ENCODE measurements at regions not wholly inside any gene's neighbourhood (a gene's known extent, or its start where the extent isn't known, plus 50 kb on each side); places are given as distances from the start of the nearest gene placed in this dataset.

DNA sequence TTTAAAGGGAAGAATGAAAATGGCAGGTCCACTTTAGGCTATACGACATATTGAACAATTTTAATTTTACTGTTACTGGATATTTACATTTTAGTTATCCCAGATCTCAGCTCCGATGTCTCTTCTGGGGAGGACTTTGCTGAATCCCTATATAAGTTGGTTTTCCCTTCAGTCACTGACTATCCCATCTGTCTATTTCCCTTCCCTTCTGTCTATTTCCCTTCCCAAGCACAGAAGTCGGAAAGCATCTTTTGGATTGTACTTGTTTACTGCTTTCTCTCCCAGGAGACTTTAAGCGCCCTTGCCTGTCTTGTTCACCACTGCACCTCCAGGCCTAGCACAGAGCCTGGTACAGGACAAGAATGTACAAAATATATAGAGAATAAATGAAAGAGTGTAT, 165.8 kb upstream of the SALL4 start:
- no CpG with 5 or more reads among the region's 4 CpGs for WGBS (ENCODE audit: insufficient coverage)
- Mint-ChIP-seq H3K27ac (no peak overlapping the region), H3K9me3 (peaks cover 0 to 1% (median 0%) of the 10 kb centered on the region in 7 donors), H3K4me1 (no peaks in the 10 kb centered on the region), H3K36me3 (no peaks in the 10 kb centered on the region), H3K27me3 (ENCODE audit: low read depth in 3 of 3) (peaks cover 0 to 4% (median 3%) of the 10 kb centered on the region in 3 donors), H3K4me3 (no peak overlapping the region)
- Histone ChIP-seq H3K27me3 (ENCODE audit: control insufficient read depth in 2 of 2, insufficient read depth in 2 of 2, low read length in 2 of 2) (no peaks in the 10 kb centered on the region), H3K27ac (ENCODE audit: low read depth in 1 of 2, low read length in 2 of 2) (no peak overlapping the region), H3K4me2 (replicated peaks; ENCODE audit: extremely low read depth, low read length, poor library complexity, severe bottlenecking) (no peak overlapping the region), H3K4me3 (replicated peaks in 1 of 3; ENCODE audit: low read depth in 2 of 3, low read length in 3 of 3) (no peak overlapping the region), H3K36me3 (replicated peaks in 1 of 2; ENCODE audit: control insufficient read depth in 1 of 2, insufficient read depth in 2 of 2, low read length in 2 of 2) (no peaks in the 10 kb centered on the region), H3K4me1 (ENCODE audit: control insufficient read depth in 1 of 2, insufficient read depth in 2 of 2, low read length in 2 of 2) (no peaks in the 10 kb centered on the region), H2AFZ (ENCODE audit: insufficient read depth, low read depth, low read length, poor library complexity, severe bottlenecking) (no peak overlapping the region), H3K9ac (ENCODE audit: insufficient read depth, low read length, poor library complexity, severe bottlenecking) (no peak overlapping the region), H3K79me2 (ENCODE audit: insufficient read depth, low read length) (no peaks in the 10 kb centered on the region), H3K9me3 (replicated peaks in 1 of 2; ENCODE audit: control insufficient read depth in 1 of 2, insufficient read depth in 1 of 2, low read length in 2 of 2) (no peaks in the 10 kb centered on the region), H4K20me1 (ENCODE audit: insufficient read depth, low read length) (no peaks in the 10 kb centered on the region)
- TF ChIP-seq, protein P1, sequence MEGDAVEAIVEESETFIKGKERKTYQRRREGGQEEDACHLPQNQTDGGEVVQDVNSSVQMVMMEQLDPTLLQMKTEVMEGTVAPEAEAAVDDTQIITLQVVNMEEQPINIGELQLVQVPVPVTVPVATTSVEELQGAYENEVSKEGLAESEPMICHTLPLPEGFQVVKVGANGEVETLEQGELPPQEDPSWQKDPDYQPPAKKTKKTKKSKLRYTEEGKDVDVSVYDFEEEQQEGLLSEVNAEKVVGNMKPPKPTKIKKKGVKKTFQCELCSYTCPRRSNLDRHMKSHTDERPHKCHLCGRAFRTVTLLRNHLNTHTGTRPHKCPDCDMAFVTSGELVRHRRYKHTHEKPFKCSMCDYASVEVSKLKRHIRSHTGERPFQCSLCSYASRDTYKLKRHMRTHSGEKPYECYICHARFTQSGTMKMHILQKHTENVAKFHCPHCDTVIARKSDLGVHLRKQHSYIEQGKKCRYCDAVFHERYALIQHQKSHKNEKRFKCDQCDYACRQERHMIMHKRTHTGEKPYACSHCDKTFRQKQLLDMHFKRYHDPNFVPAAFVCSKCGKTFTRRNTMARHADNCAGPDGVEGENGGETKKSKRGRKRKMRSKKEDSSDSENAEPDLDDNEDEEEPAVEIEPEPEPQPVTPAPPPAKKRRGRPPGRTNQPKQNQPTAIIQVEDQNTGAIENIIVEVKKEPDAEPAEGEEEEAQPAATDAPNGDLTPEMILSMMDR (IDR thresholded peaks at IDR 0.05) = no peak
- DNase-seq = no peak
- intact Hi-C loops (cut with micrococcal nuclease) = no loop called here

DNA sequence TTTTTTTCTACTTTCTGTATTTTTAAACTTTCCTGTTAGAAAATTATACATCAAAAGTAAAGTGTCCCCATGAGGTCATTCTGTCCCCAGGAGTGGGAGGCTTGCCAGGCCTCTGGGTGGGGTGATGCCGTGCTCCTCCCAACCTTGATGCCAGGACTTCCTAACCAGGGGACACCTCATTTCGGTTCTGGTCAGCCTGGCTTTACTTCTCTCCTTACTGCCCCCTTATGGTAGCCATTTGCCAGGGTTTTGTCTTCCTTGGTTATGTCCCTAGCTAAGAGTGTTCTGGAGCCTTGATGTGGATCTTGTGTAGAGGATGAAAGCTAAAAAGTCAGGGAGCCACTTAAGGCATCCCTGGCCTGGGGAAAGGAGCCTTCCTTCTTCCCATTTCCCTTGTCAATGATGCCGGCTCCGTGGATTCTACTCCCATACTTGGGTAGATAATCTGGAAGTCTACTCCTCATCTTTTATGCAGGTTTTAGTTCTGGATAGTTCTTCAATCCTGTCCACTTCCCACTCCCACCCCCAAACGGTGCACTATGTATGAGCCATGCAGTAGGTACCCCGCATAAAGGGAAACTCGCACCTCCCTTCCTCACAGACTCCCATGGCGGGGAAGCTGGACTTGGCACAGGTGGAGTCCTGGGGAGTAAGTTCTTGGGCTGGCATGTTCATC, 164.1 kb upstream of the SALL4 start:
- H3K27ac Mint-ChIP-seq = peak overlapping the region in 2 of 7 donors; percentile 38 to 43
- H3K9me3 Mint-ChIP-seq = peaks cover 0 to 1% (median 0%) of the 10 kb centered on the region in 7 donors
- no peaks in the 10 kb centered on the region for H3K79me2 ChIP-seq (ENCODE audit: insufficient read depth, low read length)
- H3K4me3 ChIP-seq (replicated peaks in 1 of 3; ENCODE audit: low read depth in 2 of 3, low read length in 3 of 3) = no peak overlapping the region
- no peaks in the 10 kb centered on the region for H3K9me3 ChIP-seq (replicated peaks in 1 of 2; ENCODE audit: control insufficient read depth in 1 of 2, insufficient read depth in 1 of 2, low read length in 2 of 2)
- peaks cover 0 to 4% (median 3%) of the 10 kb centered on the region in 3 donors for H3K27me3 Mint-ChIP-seq (ENCODE audit: low read depth in 3 of 3)
- no peak overlapping the region for H3K9ac ChIP-seq (ENCODE audit: insufficient read depth, low read length, poor library complexity, severe bottlenecking)
- H3K4me1 ChIP-seq (ENCODE audit: control insufficient read depth in 1 of 2, insufficient read depth in 2 of 2, low read length in 2 of 2) = no peaks in the 10 kb centered on the region
- H3K27me3 ChIP-seq (ENCODE audit: control insufficient read depth in 2 of 2, insufficient read depth in 2 of 2, low read length in 2 of 2) = no peaks in the 10 kb centered on the region
- H3K36me3 Mint-ChIP-seq = no peaks in the 10 kb centered on the region
- H3K36me3 ChIP-seq (replicated peaks in 1 of 2; ENCODE audit: control insufficient read depth in 1 of 2, insufficient read depth in 2 of 2, low read length in 2 of 2) = no peaks in the 10 kb centered on the region
- no peak overlapping the region for H3K27ac ChIP-seq (ENCODE audit: low read depth in 1 of 2, low read length in 2 of 2)
- no peaks in the 10 kb centered on the region for H4K20me1 ChIP-seq (ENCODE audit: insufficient read depth, low read length)
- peak in 2 of 3 donors; percentile 1 to 11 for DNase-seq
- no peak overlapping the region for H3K4me3 Mint-ChIP-seq
- no peaks in the 10 kb centered on the region for H3K4me1 Mint-ChIP-seq
- 20% methylated on average over 1 of the region's 8 CpGs for WGBS (ENCODE audit: insufficient coverage)
- intact Hi-C loops (cut with micrococcal nuclease) = no loop called here
- no peak overlapping the region for H3K4me2 ChIP-seq (replicated peaks; ENCODE audit: extremely low read depth, low read length, poor library complexity, severe bottlenecking)
- TF ChIP-seq, protein P1 (IDR thresholded peaks at IDR 0.05) = peak; percentile 43
- no peak overlapping the region for H2AFZ ChIP-seq (ENCODE audit: insufficient read depth, low read depth, low read length, poor library complexity, severe bottlenecking)
